NOMO-1 treated with DMSO at 0.1 percent for 48 hours (cell line): ENCODE measurements at regions not wholly inside any gene's neighbourhood (a gene's known extent, or its start where the extent isn't known, plus 50 kb on each side); places are given as distances from the start of the nearest gene placed in this dataset.

Source experiments
- DNase-seq: peaks from one replicate; lab custom pipeline; 2025; ENCODE audit not compliant: unreplicated experiment; lab: John Stamatoyannopoulos, UW

- no peak for DNase-seq
Measured at GRCh38 chr12:118606690-118607089, 230.3 kb downstream of the SUDS3 start.

DNA sequence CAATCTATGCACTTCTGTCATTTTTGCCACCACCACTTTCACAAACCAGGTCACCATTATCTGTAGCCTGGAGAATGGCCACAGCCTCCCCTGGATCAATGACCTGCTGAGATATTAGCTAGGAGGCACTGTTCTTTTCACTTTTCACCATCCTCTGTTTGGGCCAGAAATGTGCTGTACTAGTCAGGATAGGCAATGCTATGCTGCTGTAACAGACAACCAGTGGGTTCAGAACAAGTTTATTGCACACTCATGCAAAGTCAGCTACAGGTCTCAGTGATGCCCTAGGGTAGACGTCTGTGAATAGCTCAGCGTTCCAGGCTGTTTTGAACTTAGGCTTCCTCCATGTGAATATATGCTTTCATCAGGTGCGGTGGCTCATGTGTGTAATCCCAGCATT lies 231.5 kb downstream of the SUDS3 start:
- DNase-seq = no peak

DNA sequence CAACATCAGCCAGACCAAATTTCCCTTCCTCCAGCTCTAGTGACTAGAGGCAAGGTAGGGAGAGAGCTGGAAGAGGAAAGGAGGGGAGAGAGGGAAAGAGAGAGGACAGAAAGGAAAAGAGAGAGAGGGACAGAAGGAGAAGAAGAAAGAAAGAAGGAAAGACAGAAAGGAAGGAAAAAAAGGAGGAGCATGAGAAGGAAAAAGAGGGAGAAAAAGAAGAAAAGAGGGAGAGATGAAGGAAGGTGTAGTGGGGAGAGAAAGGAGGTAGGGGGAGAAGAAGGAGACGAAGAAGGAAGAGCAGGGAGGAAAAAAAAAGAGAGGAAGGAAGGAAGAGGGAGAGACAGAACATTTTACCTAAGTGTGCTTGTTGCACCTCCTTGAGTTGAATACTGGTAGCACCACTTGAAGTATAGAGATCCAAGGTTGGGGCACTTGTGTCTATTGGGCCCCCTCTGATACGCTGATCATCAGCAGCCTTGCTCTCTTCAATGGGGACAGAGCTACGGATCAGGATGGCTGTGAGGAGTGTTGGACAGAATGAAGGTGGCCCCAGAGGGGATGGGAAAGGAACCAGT lies 232.5 kb downstream of the SUDS3 start:
- no peak for DNase-seq

DNA sequence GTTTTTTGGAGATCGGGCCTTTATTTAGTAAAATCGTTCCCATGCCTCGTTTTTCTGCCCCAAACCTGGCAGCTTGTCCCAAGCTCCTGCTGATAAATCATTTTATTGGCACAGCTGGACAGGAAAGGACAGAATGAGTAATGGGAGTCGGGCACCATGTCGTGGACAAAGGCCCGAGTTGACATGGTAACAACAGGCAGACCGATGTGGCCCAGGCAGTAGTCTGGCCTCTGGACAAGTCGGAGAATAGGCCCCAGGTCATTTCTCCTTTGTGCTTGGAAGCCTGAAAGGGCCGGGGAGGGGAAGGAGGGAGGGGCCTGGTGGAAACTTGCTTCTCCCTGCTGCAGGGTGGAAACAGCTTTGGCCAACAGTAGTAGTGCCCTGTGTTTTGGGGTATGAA lies 234.9 kb downstream of the SUDS3 start:
- DNase-seq = no peak

GRCh38 chr12:118611770-118612169 lies 235.4 kb downstream of the SUDS3 start:
- DNase-seq = no peak

DNA sequence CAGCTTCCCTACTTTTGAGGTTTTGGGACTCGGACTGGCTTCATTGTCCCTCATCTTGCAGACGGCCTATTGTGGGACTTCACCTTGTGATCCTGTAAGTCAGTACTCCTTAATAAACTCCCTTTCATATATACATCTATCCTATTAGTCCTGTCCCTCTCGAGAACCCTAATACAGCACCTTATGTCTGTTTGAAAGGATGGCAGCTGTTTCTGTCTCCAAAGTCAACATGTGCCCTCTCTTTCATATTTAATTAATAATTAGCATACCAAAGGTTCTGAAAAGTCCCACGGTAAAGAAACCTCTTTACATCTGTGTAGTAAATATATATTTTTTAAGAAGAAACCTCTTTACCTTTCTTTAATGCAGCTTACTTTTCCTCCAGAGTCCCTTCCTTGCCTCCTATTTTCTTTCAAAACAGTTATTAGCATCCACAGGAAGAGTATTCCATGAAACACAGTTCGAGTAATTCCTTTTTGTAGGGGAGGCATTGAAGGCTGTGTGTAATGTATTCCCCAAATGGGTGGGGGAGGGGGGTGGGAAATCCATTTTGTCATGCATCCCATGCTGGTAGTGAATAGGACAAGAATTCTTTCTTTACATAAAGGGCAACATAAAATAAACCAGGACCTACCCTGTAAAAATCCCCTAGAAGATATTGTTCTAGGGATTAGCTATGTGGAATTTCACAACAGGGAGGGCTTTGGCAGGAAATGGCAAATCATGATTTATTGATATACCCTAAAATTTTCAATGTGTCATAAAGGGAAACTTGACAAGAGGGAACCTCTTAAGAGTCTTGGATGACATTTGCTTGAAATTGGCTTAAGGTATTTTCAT lies 241.5 kb downstream of the SUDS3 start:
- no peak for DNase-seq

DNA sequence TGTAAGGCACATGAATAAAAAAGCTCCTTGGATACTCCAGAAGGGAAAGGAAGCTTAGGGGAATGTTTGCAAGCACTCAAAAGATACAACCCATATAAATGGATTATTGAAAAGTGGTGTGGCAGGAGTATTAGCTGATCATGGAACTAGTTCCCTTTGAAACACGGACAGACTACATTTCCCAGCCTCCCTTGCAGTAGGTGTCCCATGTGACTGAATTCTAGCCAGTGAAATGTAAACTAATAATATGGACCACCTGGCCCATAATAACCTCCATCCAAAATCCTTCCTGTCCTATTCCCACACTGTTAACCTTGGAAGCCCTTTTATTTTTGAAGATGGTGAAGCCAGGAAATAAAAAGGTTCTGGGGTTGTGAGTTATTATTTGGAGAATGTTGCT lies 242.3 kb downstream of the SUDS3 start:
- DNase-seq = no peak

GRCh38 chr12:118625050-118625675 lies 248.8 kb downstream of the SUDS3 start:
- DNase-seq = no peak

GRCh38 chr12:118633071-118633470 lies 256.7 kb downstream of the SUDS3 start:
- no peak for DNase-seq

DNA sequence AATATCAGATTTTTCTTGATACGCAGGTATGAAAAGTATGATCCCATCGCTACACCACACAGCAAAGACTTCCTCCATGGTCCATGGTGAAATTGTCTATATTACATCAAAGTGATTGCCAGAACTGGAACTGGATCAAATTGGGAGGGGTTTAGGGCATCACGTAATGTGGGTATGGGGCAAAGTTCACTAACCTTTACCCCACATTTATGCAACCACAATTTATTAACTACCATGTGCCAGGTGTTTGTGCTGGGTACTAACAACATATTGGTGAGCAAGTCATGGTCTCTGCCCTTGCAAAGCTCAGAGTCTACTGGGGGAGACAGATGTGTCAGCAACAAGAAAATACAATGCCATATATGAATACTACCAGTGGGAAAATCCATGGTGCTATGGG lies 258.9 kb downstream of the SUDS3 start:
- DNase-seq = no peak

GRCh38 chr12:118637767-118638370 lies 261.5 kb downstream of the SUDS3 start:
- no peak for DNase-seq

DNA sequence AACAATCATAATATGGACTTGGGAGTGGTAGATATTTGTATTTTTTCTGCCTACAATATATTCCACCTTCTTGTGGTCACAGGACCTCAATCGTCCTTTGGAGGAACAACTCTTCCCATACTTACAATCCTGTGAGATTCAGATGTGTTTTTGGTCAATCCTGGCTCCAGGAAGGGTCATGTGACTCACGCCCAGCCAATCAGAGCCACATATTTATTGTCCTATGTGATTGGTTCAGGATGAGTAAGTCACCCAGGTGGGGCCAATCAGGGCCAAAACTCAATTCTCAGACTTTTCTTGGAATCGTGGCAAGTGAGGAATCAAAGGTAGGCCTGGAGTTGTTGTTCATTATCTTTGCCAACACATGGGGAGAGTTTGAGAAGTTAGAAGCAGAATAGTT lies 264.9 kb downstream of the SUDS3 start:
- DNase-seq = no peak

GRCh38 chr12:118645219-118645618 lies 268.9 kb downstream of the SUDS3 start:
- no peak for DNase-seq

DNA sequence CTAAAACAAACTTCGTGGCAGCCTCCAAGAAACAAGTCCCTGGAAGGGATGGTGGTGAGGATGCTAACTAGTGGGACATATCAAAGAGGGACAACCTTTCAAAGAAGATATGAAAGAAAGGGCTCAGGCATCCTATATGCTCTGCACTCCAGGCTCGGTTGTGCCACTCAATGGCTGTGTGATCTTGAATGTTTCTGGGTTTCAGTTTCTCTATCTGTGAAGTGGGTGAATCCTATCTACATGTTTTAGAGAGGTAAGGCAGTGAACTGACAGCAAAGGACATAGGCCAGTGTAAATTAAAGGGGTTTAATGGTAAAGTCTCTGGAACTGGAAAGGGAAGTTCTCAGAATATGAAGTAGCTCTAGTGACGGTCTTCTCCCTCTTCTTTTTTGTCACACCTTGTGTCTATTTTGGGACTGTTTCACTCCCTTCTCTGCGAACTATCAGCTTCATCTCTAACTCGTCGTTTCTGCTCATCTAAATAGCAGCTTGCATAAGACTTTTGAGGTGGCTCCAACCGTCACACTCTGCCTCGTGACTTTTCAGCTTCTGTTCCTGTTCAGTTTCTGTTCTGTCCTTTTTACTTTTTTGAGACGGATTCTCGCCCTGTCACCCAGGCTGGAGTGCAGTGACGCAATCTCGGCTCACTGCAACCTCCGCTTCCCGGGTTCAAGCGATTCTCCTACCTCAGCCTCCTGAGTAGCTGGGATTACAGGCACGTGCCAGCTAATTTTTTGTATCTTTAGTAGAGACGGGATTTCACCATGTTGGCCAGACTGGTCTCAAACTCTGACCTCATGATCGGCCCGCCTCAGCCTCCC lies 273.6 kb downstream of the SUDS3 start:
- DNase-seq = no peak

DNA sequence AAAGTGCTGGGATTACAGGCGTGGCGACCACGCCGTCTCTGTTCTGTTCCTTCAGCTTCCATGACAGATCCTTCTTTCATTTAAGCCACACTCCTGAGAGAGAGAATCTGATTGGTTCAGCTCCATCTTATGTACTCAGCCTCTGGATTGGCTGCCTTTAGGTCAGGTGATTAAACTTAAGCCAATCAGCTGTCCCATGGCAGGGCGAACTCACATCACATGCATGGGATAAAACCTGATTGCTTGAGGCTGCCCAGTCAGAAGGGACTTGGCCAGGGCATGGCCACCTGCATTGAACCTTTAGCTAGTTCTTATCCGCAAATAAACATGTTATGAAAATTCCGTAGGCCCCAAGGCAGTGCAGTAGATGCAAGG lies 274.2 kb downstream of the SUDS3 start:
- DNase-seq = no peak

DNA sequence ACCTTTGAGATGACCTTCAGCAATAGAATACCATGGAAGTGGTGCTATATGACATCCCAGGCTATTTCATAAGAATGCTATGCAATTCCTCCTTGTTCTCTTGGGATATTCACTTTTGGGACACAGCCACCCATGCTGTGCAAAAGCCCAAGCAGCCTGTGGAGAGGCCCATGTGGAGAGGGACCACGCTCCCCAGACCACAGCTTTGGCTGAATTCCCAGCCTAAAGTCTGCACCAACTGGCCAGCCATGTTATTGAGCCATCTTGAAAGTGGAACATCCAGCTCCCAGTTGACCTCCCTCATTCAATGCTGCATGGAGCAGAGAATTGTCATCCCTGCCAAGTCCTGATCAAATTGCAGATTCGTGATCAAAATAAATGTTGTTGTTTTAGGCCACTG lies 275.1 kb downstream of the SUDS3 start:
- no peak for DNase-seq

DNA sequence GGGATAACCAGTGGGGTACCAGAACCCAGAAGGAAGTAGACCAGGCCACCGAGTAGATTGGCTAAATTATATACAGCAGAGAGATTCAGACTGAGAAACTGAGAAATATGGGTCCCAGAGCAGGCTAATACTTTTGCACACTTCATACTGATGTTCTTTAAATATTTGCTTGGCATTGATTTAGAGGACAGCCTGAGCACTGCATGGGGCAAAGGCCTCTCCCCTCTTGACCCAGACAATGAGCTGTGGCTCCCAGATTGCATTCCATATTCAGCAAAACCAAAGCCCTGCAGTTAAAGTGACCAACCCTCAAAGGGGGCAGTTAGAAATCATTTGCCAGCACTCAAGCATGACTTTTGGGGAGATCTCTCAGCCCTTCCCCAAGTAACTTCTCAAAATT lies 279.2 kb downstream of the SUDS3 start:
- no peak for DNase-seq

DNA sequence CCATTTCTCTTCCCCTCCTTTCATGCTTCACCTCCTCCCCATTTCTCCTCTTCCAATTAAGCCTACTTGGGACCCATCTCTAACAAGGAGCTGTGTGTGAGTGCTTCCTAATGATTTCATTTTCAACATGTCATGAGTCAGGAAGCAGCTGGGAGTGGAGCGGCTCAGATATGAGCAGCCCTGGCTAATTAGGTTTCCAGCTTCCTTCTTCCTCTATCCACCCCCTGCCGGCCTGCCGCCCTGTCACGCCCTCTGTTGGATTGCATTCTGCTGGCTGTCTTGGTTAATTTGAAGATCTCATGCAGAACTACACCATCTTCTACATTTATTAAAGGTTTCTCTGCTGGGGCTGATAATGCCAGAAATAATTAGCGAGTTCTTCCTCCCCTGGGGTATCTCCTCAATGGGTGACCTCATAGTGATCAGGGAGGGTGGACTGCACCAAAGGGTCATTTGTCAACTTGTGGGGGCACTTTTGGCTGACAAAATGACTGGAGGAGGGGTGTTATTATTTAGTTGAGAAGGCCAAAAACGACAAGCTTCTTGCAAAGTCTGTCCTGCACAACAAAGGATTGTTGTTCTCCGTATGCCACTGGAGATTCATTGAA lies 300.9 kb upstream of the SRRM4 start:
- DNase-seq = no peak

- DNase-seq = no peak
Measured at GRCh38 chr12:118682656-118683055, 298.7 kb upstream of the SRRM4 start.

GRCh38 chr12:118685983-118686607 lies 295.2 kb upstream of the SRRM4 start:
- DNase-seq = no peak
